ENCODE measurements at regions not wholly inside any gene's neighbourhood (a gene's known extent, or its start where the extent isn't known, plus 50 kb on each side); places are given as distances from the start of the nearest gene placed in this dataset.
"Not testable (repeated sequence)": the region's sequence is repeated elsewhere in the genome, so short reads cannot be mapped to it uniquely, and the experiment has no call there.

DNA sequence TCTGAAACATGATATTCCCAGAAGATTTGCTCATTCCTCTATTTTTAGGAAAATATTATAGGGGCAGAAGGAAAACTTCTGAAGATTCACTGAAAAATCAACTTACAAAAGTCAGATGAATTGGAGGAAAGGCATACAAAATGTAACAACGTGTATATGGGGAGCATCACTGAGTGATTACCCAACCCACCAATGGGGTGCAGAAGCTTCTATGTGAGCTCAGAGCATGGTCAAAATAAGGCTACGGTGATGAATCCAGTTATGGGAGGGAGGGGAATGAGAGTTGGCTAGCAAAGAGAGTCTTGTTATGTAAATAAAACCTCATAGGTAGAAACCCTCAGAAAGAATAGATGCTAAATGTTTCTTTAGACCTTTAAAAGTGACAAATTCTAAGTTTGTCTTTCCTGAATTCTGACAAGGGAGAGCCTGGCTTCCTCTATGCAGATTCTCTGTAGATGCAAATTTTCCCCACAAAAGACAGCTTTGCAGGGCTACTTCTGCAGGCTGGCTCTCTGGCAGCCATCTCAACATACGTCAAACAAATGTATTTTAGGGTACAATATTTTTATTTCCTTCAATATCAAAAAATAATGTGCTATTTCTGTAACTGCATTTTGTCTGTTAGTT is 171.4 kb upstream of the NDUFV2 start:
- H3K27me3 Mint-ChIP-seq (ENCODE audit: low read depth): no peaks in the 10 kb centered on the region
- no peak overlapping the region for H3K4me3 Mint-ChIP-seq (ENCODE audit: unreplicated experiment)
- H3K36me3 Mint-ChIP-seq (ENCODE audit: low read depth): peaks cover 2% of the 10 kb centered on the region
- TF ChIP-seq, protein P1, sequence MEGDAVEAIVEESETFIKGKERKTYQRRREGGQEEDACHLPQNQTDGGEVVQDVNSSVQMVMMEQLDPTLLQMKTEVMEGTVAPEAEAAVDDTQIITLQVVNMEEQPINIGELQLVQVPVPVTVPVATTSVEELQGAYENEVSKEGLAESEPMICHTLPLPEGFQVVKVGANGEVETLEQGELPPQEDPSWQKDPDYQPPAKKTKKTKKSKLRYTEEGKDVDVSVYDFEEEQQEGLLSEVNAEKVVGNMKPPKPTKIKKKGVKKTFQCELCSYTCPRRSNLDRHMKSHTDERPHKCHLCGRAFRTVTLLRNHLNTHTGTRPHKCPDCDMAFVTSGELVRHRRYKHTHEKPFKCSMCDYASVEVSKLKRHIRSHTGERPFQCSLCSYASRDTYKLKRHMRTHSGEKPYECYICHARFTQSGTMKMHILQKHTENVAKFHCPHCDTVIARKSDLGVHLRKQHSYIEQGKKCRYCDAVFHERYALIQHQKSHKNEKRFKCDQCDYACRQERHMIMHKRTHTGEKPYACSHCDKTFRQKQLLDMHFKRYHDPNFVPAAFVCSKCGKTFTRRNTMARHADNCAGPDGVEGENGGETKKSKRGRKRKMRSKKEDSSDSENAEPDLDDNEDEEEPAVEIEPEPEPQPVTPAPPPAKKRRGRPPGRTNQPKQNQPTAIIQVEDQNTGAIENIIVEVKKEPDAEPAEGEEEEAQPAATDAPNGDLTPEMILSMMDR (IDR thresholded peaks at IDR 0.05): no peak
- H3K4me1 Mint-ChIP-seq (ENCODE audit: low read depth): peaks cover 13% of the 10 kb centered on the region
- H3K9me3 Mint-ChIP-seq (ENCODE audit: low read depth): peaks cover 22% of the 10 kb centered on the region
- H3K27ac Mint-ChIP-seq (ENCODE audit: unreplicated experiment): no peak overlapping the region
- DNase-seq (ENCODE audit: low spot score): no peak

DNA sequence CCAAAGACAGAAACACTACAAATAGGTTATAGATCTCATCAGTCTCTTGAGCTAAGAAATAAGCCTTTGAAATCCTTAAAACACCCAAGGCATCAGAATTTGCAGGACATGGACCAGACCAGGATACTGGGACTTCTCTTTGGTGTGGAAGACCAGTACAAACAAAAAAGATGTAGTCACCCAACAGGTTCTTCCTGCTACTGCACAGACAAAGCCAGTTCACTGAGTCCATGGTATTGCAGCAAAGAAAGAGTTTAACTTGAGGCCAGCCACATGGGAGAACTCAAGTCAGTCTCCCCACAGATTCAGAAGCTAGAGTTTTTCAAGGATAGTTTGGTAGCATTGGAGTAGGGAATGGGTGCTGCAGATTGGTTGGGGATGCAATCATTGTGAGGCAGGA is 169.6 kb upstream of the NDUFV2 start:
- Mint-ChIP-seq H3K27ac (ENCODE audit: unreplicated experiment) (no peak overlapping the region), H3K4me1 (ENCODE audit: low read depth) (peaks cover 24% of the 10 kb centered on the region), H3K27me3 (ENCODE audit: low read depth) (no peaks in the 10 kb centered on the region), H3K4me3 (ENCODE audit: unreplicated experiment) (no peak overlapping the region), H3K9me3 (ENCODE audit: low read depth) (peaks cover 14% of the 10 kb centered on the region), H3K36me3 (ENCODE audit: low read depth) (no peaks in the 10 kb centered on the region)
- TF ChIP-seq, protein P1 (IDR thresholded peaks at IDR 0.05): no peak
- DNase-seq (ENCODE audit: low spot score): no peak

DNA sequence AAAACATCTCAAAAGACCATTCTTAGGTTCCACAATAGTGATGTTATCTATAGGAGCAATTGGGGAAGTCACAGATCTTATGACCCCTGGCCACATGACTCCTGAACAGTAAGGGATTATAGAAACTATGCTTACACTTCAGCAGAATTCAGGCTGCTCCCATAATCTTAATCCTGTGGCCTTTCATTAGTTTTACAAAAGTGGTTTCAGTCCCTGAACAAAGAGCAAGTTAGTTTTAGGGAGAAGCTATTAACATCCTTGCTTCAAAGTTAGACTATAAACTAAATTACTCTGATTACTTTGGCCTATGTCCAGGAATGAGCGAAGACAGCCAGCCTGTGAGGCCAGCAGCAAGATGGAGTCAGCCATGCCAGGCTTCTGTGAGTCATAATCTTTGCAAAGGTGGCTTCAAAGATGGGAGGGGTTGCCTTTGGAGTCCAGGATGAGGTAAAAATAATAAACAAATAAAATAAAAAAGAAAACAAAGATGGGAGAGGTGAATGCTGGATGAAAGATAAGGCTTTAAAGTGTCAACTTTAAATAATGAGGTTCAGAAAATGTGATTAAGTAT is 168.7 kb upstream of the NDUFV2 start:
- Mint-ChIP-seq H3K9me3 (ENCODE audit: low read depth) (peaks cover 13% of the 10 kb centered on the region), H3K36me3 (ENCODE audit: low read depth) (no peaks in the 10 kb centered on the region), H3K4me3 (ENCODE audit: unreplicated experiment) (no peak overlapping the region), H3K4me1 (ENCODE audit: low read depth) (peaks cover 24% of the 10 kb centered on the region), H3K27ac (ENCODE audit: unreplicated experiment) (no peak overlapping the region), H3K27me3 (ENCODE audit: low read depth) (no peaks in the 10 kb centered on the region)
- TF ChIP-seq, protein P1 (IDR thresholded peaks at IDR 0.05): no peak
- no peak for DNase-seq (ENCODE audit: low spot score)

DNA sequence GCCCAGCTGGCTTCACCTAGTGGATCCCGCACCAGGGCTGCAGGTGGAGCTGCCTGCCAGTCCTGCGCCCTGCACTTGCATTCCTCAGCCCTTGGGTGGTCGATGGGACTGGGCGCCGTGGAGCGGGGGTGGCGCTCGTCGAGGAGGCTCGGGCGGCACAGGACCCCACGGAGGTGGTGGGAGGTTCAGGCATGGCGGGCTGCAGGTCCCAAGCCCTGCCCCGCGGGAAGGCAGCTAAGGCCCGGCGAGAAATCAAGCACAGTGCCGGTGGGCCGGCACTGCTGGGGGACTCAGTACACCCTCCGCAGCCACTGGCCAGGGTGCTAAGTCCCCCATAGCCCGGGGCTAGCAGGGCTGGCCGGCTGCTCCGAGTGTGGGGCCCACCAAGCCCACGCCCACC is 167.2 kb upstream of the NDUFV2 start:
- not testable (repeated sequence) for H3K9me3 Mint-ChIP-seq (ENCODE audit: low read depth); H3K27ac Mint-ChIP-seq (ENCODE audit: unreplicated experiment); H3K27me3 Mint-ChIP-seq (ENCODE audit: low read depth); DNase-seq (ENCODE audit: low spot score); H3K36me3 Mint-ChIP-seq (ENCODE audit: low read depth); H3K4me3 Mint-ChIP-seq (ENCODE audit: unreplicated experiment)
- peaks cover 23% of the 10 kb centered on the region for H3K4me1 Mint-ChIP-seq (ENCODE audit: low read depth)

DNA sequence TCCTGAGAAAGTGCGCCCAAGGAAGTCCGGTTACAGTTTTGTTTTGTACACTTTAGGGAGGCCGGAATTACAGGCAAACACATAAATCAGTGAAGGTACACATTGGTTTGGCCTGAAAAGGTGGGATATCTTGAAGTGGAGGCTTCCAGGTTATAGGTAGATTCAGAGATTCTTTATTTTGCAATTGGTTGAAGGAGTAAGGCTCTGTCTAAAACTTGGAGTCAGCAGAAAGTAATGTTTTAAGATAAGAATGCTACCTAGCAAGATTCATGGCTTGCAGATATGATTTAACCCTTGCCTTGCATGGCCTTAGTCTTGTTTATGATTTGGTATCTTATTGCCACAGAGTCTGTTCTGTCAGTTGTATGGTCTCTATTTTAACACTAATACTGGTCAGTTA is 165.9 kb upstream of the NDUFV2 start:
- no peak for DNase-seq (ENCODE audit: low spot score)

More for the DNA sequence above, 165.9 kb upstream of the NDUFV2 start:
- TF ChIP-seq, protein P1 (IDR thresholded peaks at IDR 0.05): no peak
- no peak overlapping the region for H3K4me3 Mint-ChIP-seq (ENCODE audit: unreplicated experiment)
- no peaks in the 10 kb centered on the region for H3K36me3 Mint-ChIP-seq (ENCODE audit: low read depth)
- H3K27ac Mint-ChIP-seq (ENCODE audit: unreplicated experiment): no peak overlapping the region
- no peaks in the 10 kb centered on the region for H3K27me3 Mint-ChIP-seq (ENCODE audit: low read depth)
- H3K4me1 Mint-ChIP-seq (ENCODE audit: low read depth): peaks cover 17% of the 10 kb centered on the region
- peaks cover 5% of the 10 kb centered on the region for H3K9me3 Mint-ChIP-seq (ENCODE audit: low read depth)
